ENCODE measurements at regions not wholly inside any gene's neighbourhood (a gene's known extent, or its start where the extent isn't known, plus 50 kb on each side); places are given as distances from the start of the nearest gene placed in this dataset.

- no peak overlapping the region for H3K4me3 ChIP-seq (ENCODE audit: low read depth, low read length)
- no peak for DNase-seq (ENCODE audit: low read depth)
- in situ Hi-C loops (cut with HindIII; ENCODE audit: low sequenced_read_pairs), result no loop called here
- no peak for TF ChIP-seq CTCF (IDR thresholded peaks at IDR 0.05; ENCODE audit: low read depth, low read length, missing control alignments)
Measured at GRCh38 chr2:216808805-216809425, 50.9 kb downstream of the TNP1 start.

GRCh38 chr2:216807857-216808272, 52.0 kb downstream of the TNP1 start:
- no peak for TF ChIP-seq CTCF (IDR thresholded peaks at IDR 0.05; ENCODE audit: low read depth, low read length, missing control alignments)
- peak; percentile 59 for DNase-seq (ENCODE audit: low read depth)
- in situ Hi-C loops (cut with HindIII; ENCODE audit: low sequenced_read_pairs), result no loop called here
- no peak overlapping the region for H3K4me3 ChIP-seq (ENCODE audit: low read depth, low read length)

- H3K4me3 ChIP-seq (ENCODE audit: low read depth, low read length), result no peak overlapping the region
- in situ Hi-C loops (cut with HindIII; ENCODE audit: low sequenced_read_pairs), result no loop called here
- TF ChIP-seq CTCF (IDR thresholded peaks at IDR 0.05; ENCODE audit: low read depth, low read length, missing control alignments), result no peak
- no peak for DNase-seq (ENCODE audit: low read depth)
Measured at GRCh38 chr2:216804357-216805350, 55.2 kb downstream of the TNP1 start.

- DNase-seq (ENCODE audit: low read depth), result no peak
- no peak for TF ChIP-seq CTCF (IDR thresholded peaks at IDR 0.05; ENCODE audit: low read depth, low read length, missing control alignments)
- H3K4me3 ChIP-seq (ENCODE audit: low read depth, low read length), result no peak overlapping the region
- in situ Hi-C loops (cut with HindIII; ENCODE audit: low sequenced_read_pairs), result no loop called here
Measured at GRCh38 chr2:216803791-216804190, 56.1 kb downstream of the TNP1 start.

GRCh38 chr2:216802516-216803215, 57.2 kb downstream of the TNP1 start:
- no peak for DNase-seq (ENCODE audit: low read depth)
- no peak for TF ChIP-seq CTCF (IDR thresholded peaks at IDR 0.05; ENCODE audit: low read depth, low read length, missing control alignments)
- in situ Hi-C loops (cut with HindIII; ENCODE audit: low sequenced_read_pairs), result no loop called here
- no peak overlapping the region for H3K4me3 ChIP-seq (ENCODE audit: low read depth, low read length)

- in situ Hi-C loops (cut with HindIII; ENCODE audit: low sequenced_read_pairs), result no loop called here
- no peak overlapping the region for H3K4me3 ChIP-seq (ENCODE audit: low read depth, low read length)
- DNase-seq (ENCODE audit: low read depth), result no peak
- no peak for TF ChIP-seq CTCF (IDR thresholded peaks at IDR 0.05; ENCODE audit: low read depth, low read length, missing control alignments)
Measured at GRCh38 chr2:216800836-216801235, 59.0 kb downstream of the TNP1 start.

Data from astrocyte of the cerebellum (primary cell).